Small intestine (tissue), 7 donors: ENCODE measurements at regions not wholly inside any gene's neighbourhood (a gene's known extent, or its start where the extent isn't known, plus 50 kb on each side); places are given as distances from the start of the nearest gene placed in this dataset.

Experiments
- DNase-seq, 2 donors: peaks; one replicate each; pipeline versions ENCODE4 v3.0.0 to v3.0.0-alpha.2; 2013
- FAIRE-seq: peaks from 2 replicates; lab custom pipeline; 2012; peaks lifted over from hg19 to GRCh38; lab: Jason Lieb, UNC
- H3K27ac ChIP-seq, 3 donors: one replicate each; pipeline ENCODE4 v1.5.1; 2013; ENCODE audit warnings: low read length in 2 of 3, mild to moderate bottlenecking in 2 of 3, control low read depth in 1 of 3, inconsistent platforms in 1 of 3, low read depth in 1 of 3, moderate library complexity in 1 of 3
- H3K27me3 ChIP-seq, 3 donors: one replicate each; pipeline ENCODE4 v1.6.1; 2013; ENCODE audit warnings: low read length in 3 of 3, inconsistent platforms in 1 of 3; ENCODE audit not compliant: control insufficient read depth in 3 of 3, insufficient read depth in 3 of 3
- H3K36me3 ChIP-seq, 3 donors: one replicate each; pipeline ENCODE4 v1.6.1; 2013; ENCODE audit warnings: low read length in 3 of 3, inconsistent platforms in 1 of 3, low read depth in 1 of 3, mild to moderate bottlenecking in 1 of 3, moderate library complexity in 1 of 3; ENCODE audit not compliant: control insufficient read depth in 3 of 3, insufficient read depth in 2 of 3
- H3K4me1 ChIP-seq, 3 donors: one replicate each; pipeline ENCODE4 v1.6.1; 2013; ENCODE audit warnings: low read length in 2 of 3, inconsistent platforms in 1 of 3, low read depth in 1 of 3, mild to moderate bottlenecking in 1 of 3, moderate library complexity in 1 of 3; ENCODE audit not compliant: control insufficient read depth in 3 of 3, insufficient read depth in 2 of 3
- H3K4me3 ChIP-seq, 3 donors: one replicate each; pipeline ENCODE4 v1.5.1; 2013; ENCODE audit warnings: low read length in 3 of 3, control low read depth in 1 of 3, inconsistent platforms in 1 of 3, low read depth in 1 of 3, mild to moderate bottlenecking in 1 of 3, moderate library complexity in 1 of 3
- H3K9me3 ChIP-seq, 2 donors: one replicate each; pipeline ENCODE4 v1.6.1; 2013; ENCODE audit warnings: low read depth in 1 of 2, low read length in 1 of 2; ENCODE audit not compliant: control insufficient read depth in 2 of 2, insufficient read depth in 1 of 2
- WGBS, 3 donors: extraction: QIAGEN DNeasy Blood & Tissue Kit; methylation state at CpG; one replicate each; pipeline ENCODE4 v1.1.7; 2013; 5-methylcytosine and 5-hydroxymethylcytosine counted together
- donor health status: healthy with polysubstance abuse.
- donor health status: control.
- donor health status: control.
- donor health status: Bipolar disorder and iron deficiency.
- donor health status: healthy.

- DNase-seq: no peak
- Histone ChIP-seq H3K36me3 (no peaks in the 10 kb centered on the region), H3K4me1 (no peaks in the 10 kb centered on the region), H3K9me3 (no peaks in the 10 kb centered on the region), H3K4me3 (no peak overlapping the region), H3K27ac (no peak overlapping the region), H3K27me3 (peaks cover 0 to 6% (median 0%) of the 10 kb centered on the region in 3 donors)
- 77 to 82% (median 78%) methylated on average over 3 of the region's 3 CpGs for WGBS, 3 donors
- no peak for FAIRE-seq
Observed at GRCh38 chr1:22386774-22387173, 64.9 kb upstream of the ZBTB40 start.

GRCh38 chr1:22387919-22388580, 63.6 kb upstream of the ZBTB40 start:
- H3K4me3 ChIP-seq: no peak overlapping the region
- no peak for DNase-seq
- 39 to 48% (median 42%) methylated on average over 13 of the region's 13 CpGs for WGBS, 3 donors

GRCh38 chr1:22388671-22389450, 62.8 kb upstream of the ZBTB40 start:
- no peak overlapping the region for H3K27ac ChIP-seq
- FAIRE-seq (no peak), DNase-seq (no peak)
- no peaks in the 10 kb centered on the region for H3K36me3 ChIP-seq
- 69 to 76% (median 74%) methylated on average over 18 to 19 of the region's 19 CpGs for WGBS, 3 donors
- peaks cover 0 to 3% (median 0%) of the 10 kb centered on the region in 3 donors for H3K4me1 ChIP-seq
- no peaks in the 10 kb centered on the region for H3K9me3 ChIP-seq
- H3K4me3 ChIP-seq: no peak overlapping the region
- H3K27me3 ChIP-seq: peaks cover 0 to 6% (median 0%) of the 10 kb centered on the region in 3 donors

More at GRCh38 chr1:22387919-22388580, 63.6 kb upstream of the ZBTB40 start:
- no peak overlapping the region for H3K27ac ChIP-seq
- H3K27me3 ChIP-seq: peaks cover 0 to 6% (median 0%) of the 10 kb centered on the region in 3 donors
- no peak for FAIRE-seq
- H3K4me1 ChIP-seq: no peaks in the 10 kb centered on the region
- no peaks in the 10 kb centered on the region for H3K9me3 ChIP-seq
- no peaks in the 10 kb centered on the region for H3K36me3 ChIP-seq

GRCh38 chr1:22393587-22393986, 58.1 kb upstream of the ZBTB40 start:
- WGBS, 3 donors: 22 to 59% (median 34%) methylated on average over 6 of the region's 6 CpGs
- Histone ChIP-seq H3K4me1 (peaks cover 0 to 3% (median 0%) of the 10 kb centered on the region in 3 donors), H3K27me3 (no peaks in the 10 kb centered on the region), H3K36me3 (no peaks in the 10 kb centered on the region), H3K27ac (no peak overlapping the region), H3K9me3 (no peaks in the 10 kb centered on the region), H3K4me3 (no peak overlapping the region)
- FAIRE-seq (no peak), DNase-seq (no peak)

- H3K9me3 ChIP-seq: no peaks in the 10 kb centered on the region
- H3K4me3 ChIP-seq: no peak overlapping the region
- no peak for DNase-seq
- no peak overlapping the region for H3K27ac ChIP-seq
- WGBS, 3 donors: 60 to 71% (median 64%) methylated on average over 11 of the region's 11 CpGs
- no peak for FAIRE-seq
- H3K27me3 ChIP-seq: peaks cover 0 to 8% (median 3%) of the 10 kb centered on the region in 3 donors
- no peaks in the 10 kb centered on the region for H3K4me1 ChIP-seq
- H3K36me3 ChIP-seq: no peaks in the 10 kb centered on the region
Observed at GRCh38 chr1:22398656-22399420, 52.8 kb upstream of the ZBTB40 start.

GRCh38 chr1:22399421-22400091, 52.1 kb upstream of the ZBTB40 start:
- Histone ChIP-seq H3K36me3 (no peaks in the 10 kb centered on the region), H3K4me3 (no peak overlapping the region), H3K27ac (no peak overlapping the region), H3K27me3 (peaks cover 0 to 8% (median 3%) of the 10 kb centered on the region in 3 donors), H3K4me1 (no peaks in the 10 kb centered on the region), H3K9me3 (no peaks in the 10 kb centered on the region)
- no peak for FAIRE-seq
- 75 to 85% (median 77%) methylated on average over 10 of the region's 10 CpGs for WGBS, 3 donors
- no peak for DNase-seq
